ENCODE measurements at regions not wholly inside any gene's neighbourhood (a gene's known extent, or its start where the extent isn't known, plus 50 kb on each side); places are given as distances from the start of the nearest gene placed in this dataset.

- dilution Hi-C loops (cut with MboI; ENCODE audit: extremely low pct_ligation_motif_present, low sequenced_read_pairs) = no loop called here
- H3K4me2 ChIP-seq (ENCODE audit: control insufficient read depth, extremely low read depth, insufficient read depth, low read depth, low read length) = no peak overlapping the region
- FAIRE-seq = no peak
Measured at GRCh38 chr9:24801344-24801743, 255.6 kb upstream of the IZUMO3 start.

DNA sequence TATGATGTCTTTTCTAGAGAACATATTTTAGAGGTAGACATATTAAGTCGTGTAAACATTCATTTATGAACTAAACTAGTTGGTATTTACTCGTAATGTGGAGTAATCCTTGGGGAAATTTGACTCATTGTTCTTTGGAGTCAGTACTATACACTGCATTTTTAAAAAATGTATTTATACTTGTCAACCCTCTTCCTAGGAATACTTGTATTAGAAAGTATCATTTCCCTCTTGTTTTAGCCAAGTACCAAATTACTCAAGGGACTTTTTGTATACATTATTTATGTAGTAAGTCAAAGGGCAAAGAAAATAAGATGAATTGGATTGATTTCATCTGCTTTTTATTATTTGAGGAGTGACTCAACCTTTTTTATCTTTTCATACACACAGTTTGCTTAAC lies 248.1 kb upstream of the IZUMO3 start:
- no peak overlapping the region for H3K4me2 ChIP-seq (ENCODE audit: control insufficient read depth, extremely low read depth, insufficient read depth, low read depth, low read length)
- H3K79me2 ChIP-seq (ENCODE audit: control insufficient read depth, insufficient read depth, low read length) = no peaks in the 10 kb centered on the region
- H3K27me3 ChIP-seq (ENCODE audit: control insufficient read depth, extremely low read depth, insufficient read depth, low read length) = no peaks in the 10 kb centered on the region
- H2AFZ ChIP-seq (ENCODE audit: control insufficient read depth, low read length) = no peak overlapping the region
- no peaks in the 10 kb centered on the region for H3K9me3 ChIP-seq (ENCODE audit: control insufficient read depth, low read depth, low read length)
- dilution Hi-C loops (cut with MboI; ENCODE audit: extremely low pct_ligation_motif_present, low sequenced_read_pairs) = no loop called here
- no peak for DNase-seq (ENCODE audit: low read depth, low spot score)
- H4K20me1 ChIP-seq (ENCODE audit: control insufficient read depth, extremely low read depth, insufficient read depth, low read length) = no peaks in the 10 kb centered on the region
- H3K4me3 ChIP-seq (ENCODE audit: control insufficient read depth in 2 of 3, extremely low read depth in 1 of 3, insufficient read depth in 2 of 3, low read depth in 1 of 3, low read length in 3 of 3) = no peak overlapping the region
- H3K9ac ChIP-seq (ENCODE audit: control insufficient read depth, extremely low read depth, insufficient read depth, low read length) = no peak overlapping the region
- no peaks in the 10 kb centered on the region for H3K36me3 ChIP-seq (ENCODE audit: control insufficient read depth in 2 of 2, extremely low read depth in 1 of 2, insufficient read depth in 2 of 2, low read length in 2 of 2)
- H3K27ac ChIP-seq (ENCODE audit: control insufficient read depth, insufficient read depth, low read length) = no peak overlapping the region
- no peak for FAIRE-seq
- H3K9me1 ChIP-seq (ENCODE audit: control insufficient read depth, extremely low read depth, insufficient read depth, low read length) = no peaks in the 10 kb centered on the region
- H3K4me1 ChIP-seq (ENCODE audit: control insufficient read depth, extremely low read depth, insufficient read depth, low read length) = no peaks in the 10 kb centered on the region
- no peak for TF ChIP-seq EZH2 (IDR thresholded peaks at IDR 0.05; ENCODE audit: low read length)
- TF ChIP-seq, protein P1, sequence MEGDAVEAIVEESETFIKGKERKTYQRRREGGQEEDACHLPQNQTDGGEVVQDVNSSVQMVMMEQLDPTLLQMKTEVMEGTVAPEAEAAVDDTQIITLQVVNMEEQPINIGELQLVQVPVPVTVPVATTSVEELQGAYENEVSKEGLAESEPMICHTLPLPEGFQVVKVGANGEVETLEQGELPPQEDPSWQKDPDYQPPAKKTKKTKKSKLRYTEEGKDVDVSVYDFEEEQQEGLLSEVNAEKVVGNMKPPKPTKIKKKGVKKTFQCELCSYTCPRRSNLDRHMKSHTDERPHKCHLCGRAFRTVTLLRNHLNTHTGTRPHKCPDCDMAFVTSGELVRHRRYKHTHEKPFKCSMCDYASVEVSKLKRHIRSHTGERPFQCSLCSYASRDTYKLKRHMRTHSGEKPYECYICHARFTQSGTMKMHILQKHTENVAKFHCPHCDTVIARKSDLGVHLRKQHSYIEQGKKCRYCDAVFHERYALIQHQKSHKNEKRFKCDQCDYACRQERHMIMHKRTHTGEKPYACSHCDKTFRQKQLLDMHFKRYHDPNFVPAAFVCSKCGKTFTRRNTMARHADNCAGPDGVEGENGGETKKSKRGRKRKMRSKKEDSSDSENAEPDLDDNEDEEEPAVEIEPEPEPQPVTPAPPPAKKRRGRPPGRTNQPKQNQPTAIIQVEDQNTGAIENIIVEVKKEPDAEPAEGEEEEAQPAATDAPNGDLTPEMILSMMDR (optimal IDR thresholded peaks at IDR 0.05 in 1 of 3, IDR thresholded peaks at IDR 0.05 in 1 of 3, conservative IDR thresholded peaks at IDR 0.05 in 1 of 3; ENCODE audit: extremely low read depth in 1 of 3, insufficient read depth in 2 of 3, low read length in 3 of 3) = no peak

More at GRCh38 chr9:24801344-24801743, 255.6 kb upstream of the IZUMO3 start:
- H3K27me3 ChIP-seq (ENCODE audit: control insufficient read depth, extremely low read depth, insufficient read depth, low read length) = no peaks in the 10 kb centered on the region
- no peak overlapping the region for H2AFZ ChIP-seq (ENCODE audit: control insufficient read depth, low read length)
- H3K27ac ChIP-seq (ENCODE audit: control insufficient read depth, insufficient read depth, low read length) = no peak overlapping the region
- no peak overlapping the region for H3K9ac ChIP-seq (ENCODE audit: control insufficient read depth, extremely low read depth, insufficient read depth, low read length)
- H3K79me2 ChIP-seq (ENCODE audit: control insufficient read depth, insufficient read depth, low read length) = no peaks in the 10 kb centered on the region
- H3K9me1 ChIP-seq (ENCODE audit: control insufficient read depth, extremely low read depth, insufficient read depth, low read length) = no peaks in the 10 kb centered on the region
- H3K36me3 ChIP-seq (ENCODE audit: control insufficient read depth in 2 of 2, extremely low read depth in 1 of 2, insufficient read depth in 2 of 2, low read length in 2 of 2) = no peaks in the 10 kb centered on the region
- H3K4me1 ChIP-seq (ENCODE audit: control insufficient read depth, extremely low read depth, insufficient read depth, low read length) = no peaks in the 10 kb centered on the region
- H4K20me1 ChIP-seq (ENCODE audit: control insufficient read depth, extremely low read depth, insufficient read depth, low read length) = no peaks in the 10 kb centered on the region
- DNase-seq (ENCODE audit: low read depth, low spot score) = no peak
- H3K4me3 ChIP-seq (ENCODE audit: control insufficient read depth in 2 of 3, extremely low read depth in 1 of 3, insufficient read depth in 2 of 3, low read depth in 1 of 3, low read length in 3 of 3) = no peak overlapping the region
- H3K9me3 ChIP-seq (ENCODE audit: control insufficient read depth, low read depth, low read length) = no peaks in the 10 kb centered on the region
- TF ChIP-seq, protein P1 (optimal IDR thresholded peaks at IDR 0.05 in 1 of 3, IDR thresholded peaks at IDR 0.05 in 1 of 3, conservative IDR thresholded peaks at IDR 0.05 in 1 of 3; ENCODE audit: extremely low read depth in 1 of 3, insufficient read depth in 2 of 3, low read length in 3 of 3) = no peak
- TF ChIP-seq EZH2 (IDR thresholded peaks at IDR 0.05; ENCODE audit: low read length) = no peak
